Tibial artery (tissue), 4 donors: ENCODE measurements at regions not wholly inside any gene's neighbourhood (a gene's known extent, or its start where the extent isn't known, plus 50 kb on each side); places are given as distances from the start of the nearest gene placed in this dataset.

Experiments used
- DNase-seq, 2 donors: peaks; one replicate each; pipeline ENCODE4 v3.0.0-alpha.2; 2019
- H3K27ac ChIP-seq, 2 donors: fragments of 200-600 bp; sonication (generic) in 1 of 2; 1 replicate in 1 of 2; 2 replicates in 1 of 2; pipeline ENCODE4 v1.5.1; 2018 to 2019; ENCODE audit warnings: mild to moderate bottlenecking in 1 of 2
- H3K27me3 ChIP-seq, 2 donors: fragments of 200-600 bp; sonication (generic) in 1 of 2; one replicate each; pipeline versions ENCODE4 v1.5.1 to v1.6.0; 2016 to 2019
- H3K36me3 ChIP-seq, 3 donors: fragments of 200-600 bp; sonication (generic) in 2 of 3; one replicate each; pipeline ENCODE4 v1.5.1; 2016 to 2019; ENCODE audit warnings: mild to moderate bottlenecking in 2 of 3
- H3K4me1 ChIP-seq, 4 donors: fragments of 200-600 bp; sonication (generic) in 2 of 4; 1 replicate in 3 of 4; 2 replicates in 1 of 4; pipeline ENCODE4 v1.5.1; 2016 to 2019
- H3K4me3 ChIP-seq, 2 donors: fragments of 200-600 bp; sonication (generic) in 1 of 2; 1 replicate in 1 of 2; 2 replicates in 1 of 2; pipeline ENCODE4 v1.5.1; 2018 to 2019; ENCODE audit warnings: mild to moderate bottlenecking in 2 of 2
- H3K9me3 ChIP-seq, 3 donors: fragments of 200-600 bp; sonication (generic) in 1 of 3; one replicate each; pipeline ENCODE4 v1.5.1; 2016 to 2019
- intact Hi-C: fragments of 100-400 bp; cut with DNase I; formaldehyde crosslinking; loops from one replicate; pipeline ENCODE4 v1.15.0; 2023; ENCODE audit warnings: low total_unique reads
- TF ChIP-seq, protein P1 (sequence below), 2 experiments: fragments of 200-600 bp in 1 of 2; fragments of 450-650 bp in 1 of 2; IDR thresholded peaks; one replicate each; pipeline ENCODE4 v1.5.1; 2017 to 2019; ENCODE audit warnings: antibody characterized with exemption in 2 of 2, mild to moderate bottlenecking in 1 of 2, moderate library complexity in 1 of 2

DNA sequence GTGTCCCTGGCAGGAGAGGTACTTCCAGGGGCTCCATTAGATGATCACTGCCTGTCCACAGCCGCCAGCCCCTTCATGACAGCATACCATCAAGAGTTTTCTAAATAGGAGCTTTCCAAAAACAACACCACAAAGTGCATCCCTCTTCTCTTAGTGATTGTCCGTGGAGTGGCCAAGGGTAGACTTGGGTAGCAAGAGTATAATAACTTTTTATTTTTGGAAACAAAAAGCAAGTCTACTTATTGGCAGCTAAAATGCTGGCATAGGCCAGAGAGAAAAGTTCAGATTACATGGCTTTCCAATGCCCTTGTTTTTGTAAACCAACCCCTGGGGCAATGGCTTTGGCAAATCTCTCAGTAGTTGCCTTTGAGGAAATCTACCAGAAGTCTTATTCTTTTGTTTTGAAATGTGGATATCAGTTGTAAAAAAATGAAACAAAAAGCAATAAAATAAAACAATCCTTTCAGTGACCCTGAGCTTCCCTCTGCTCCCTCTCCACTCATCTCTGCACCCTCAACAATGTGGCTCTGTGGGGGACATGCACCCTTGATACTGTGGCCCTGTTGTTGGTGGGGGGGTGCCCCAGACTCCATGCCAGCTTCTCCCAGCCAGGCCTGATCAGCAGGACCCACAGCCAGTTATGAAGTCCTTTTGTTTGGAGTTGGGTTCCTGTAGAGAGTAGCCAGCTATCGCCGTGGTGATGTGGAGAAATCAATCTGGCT, 294.1 kb downstream of the DLEU7 start:
- Histone ChIP-seq H3K4me1 (peaks cover 0 to 14% (median 2%) of the 10 kb centered on the region in 4 donors), H3K36me3 (no peaks in the 10 kb centered on the region), H3K9me3 (no peaks in the 10 kb centered on the region), H3K27me3 (no peaks in the 10 kb centered on the region), H3K27ac (no peak overlapping the region), H3K4me3 (no peak overlapping the region)
- DNase-seq: no peak
- intact Hi-C loops: no loop called here
- TF ChIP-seq, protein P1, sequence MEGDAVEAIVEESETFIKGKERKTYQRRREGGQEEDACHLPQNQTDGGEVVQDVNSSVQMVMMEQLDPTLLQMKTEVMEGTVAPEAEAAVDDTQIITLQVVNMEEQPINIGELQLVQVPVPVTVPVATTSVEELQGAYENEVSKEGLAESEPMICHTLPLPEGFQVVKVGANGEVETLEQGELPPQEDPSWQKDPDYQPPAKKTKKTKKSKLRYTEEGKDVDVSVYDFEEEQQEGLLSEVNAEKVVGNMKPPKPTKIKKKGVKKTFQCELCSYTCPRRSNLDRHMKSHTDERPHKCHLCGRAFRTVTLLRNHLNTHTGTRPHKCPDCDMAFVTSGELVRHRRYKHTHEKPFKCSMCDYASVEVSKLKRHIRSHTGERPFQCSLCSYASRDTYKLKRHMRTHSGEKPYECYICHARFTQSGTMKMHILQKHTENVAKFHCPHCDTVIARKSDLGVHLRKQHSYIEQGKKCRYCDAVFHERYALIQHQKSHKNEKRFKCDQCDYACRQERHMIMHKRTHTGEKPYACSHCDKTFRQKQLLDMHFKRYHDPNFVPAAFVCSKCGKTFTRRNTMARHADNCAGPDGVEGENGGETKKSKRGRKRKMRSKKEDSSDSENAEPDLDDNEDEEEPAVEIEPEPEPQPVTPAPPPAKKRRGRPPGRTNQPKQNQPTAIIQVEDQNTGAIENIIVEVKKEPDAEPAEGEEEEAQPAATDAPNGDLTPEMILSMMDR (IDR thresholded peaks at IDR 0.05): no peak

DNA sequence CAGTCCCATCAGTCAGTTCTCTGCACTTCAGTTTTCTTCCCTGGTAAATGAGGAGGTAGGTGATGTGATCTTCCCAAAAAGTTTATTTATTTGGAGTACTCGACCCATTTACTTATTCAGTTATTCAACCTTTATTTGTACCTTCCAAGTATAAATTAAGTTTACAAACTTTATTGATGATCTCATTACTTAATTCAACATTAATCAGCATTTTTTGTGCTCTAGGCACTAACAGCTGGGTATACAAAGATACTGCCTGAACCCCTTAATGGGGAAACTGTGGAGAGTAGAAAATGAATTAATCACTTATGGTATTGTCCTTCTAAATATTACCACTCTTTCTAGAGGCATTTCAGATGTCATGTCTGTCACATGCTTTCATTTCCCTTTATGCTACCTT, 293.3 kb downstream of the DLEU7 start:
- peaks cover 0 to 8% (median 2%) of the 10 kb centered on the region in 4 donors for H3K4me1 ChIP-seq
- H3K27me3 ChIP-seq: no peaks in the 10 kb centered on the region
- no peak overlapping the region for H3K4me3 ChIP-seq
- intact Hi-C loops: no loop called here
- no peaks in the 10 kb centered on the region for H3K9me3 ChIP-seq
- no peak overlapping the region for H3K27ac ChIP-seq
- H3K36me3 ChIP-seq: no peaks in the 10 kb centered on the region
- TF ChIP-seq, protein P1 (IDR thresholded peaks at IDR 0.05): no peak
- no peak for DNase-seq

DNA sequence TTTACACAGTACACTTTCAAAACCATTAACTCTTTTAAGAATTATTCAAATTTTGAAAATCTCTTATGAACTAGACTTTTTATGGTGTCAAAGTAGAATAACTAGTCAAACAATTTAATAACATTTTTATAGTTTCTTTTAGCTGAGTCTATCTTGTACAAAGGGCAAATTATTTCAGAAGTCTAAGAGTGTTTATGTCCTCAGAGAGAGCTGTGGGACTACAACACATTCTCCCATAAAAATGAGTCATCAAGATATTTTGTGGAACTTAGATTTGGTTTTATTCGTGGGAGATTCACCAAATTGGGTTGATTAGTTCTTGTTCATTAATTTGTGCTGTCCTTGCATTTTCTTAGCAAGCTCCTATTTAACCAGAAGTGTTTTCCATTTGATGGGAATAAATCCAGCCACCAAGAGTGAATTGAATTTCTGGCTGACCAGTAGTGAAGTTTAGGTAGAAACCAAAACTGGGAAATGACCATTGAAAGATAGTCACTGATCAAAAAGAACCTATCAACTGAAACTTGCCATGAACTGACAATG, 291.0 kb downstream of the DLEU7 start:
- Histone ChIP-seq H3K36me3 (no peaks in the 10 kb centered on the region), H3K27ac (no peak overlapping the region), H3K27me3 (no peaks in the 10 kb centered on the region), H3K4me3 (no peak overlapping the region), H3K4me1 (peaks cover 0 to 7% (median 2%) of the 10 kb centered on the region in 4 donors), H3K9me3 (no peaks in the 10 kb centered on the region)
- no peak for DNase-seq
- TF ChIP-seq, protein P1 (IDR thresholded peaks at IDR 0.05): no peak
- intact Hi-C loops: no loop called here

DNA sequence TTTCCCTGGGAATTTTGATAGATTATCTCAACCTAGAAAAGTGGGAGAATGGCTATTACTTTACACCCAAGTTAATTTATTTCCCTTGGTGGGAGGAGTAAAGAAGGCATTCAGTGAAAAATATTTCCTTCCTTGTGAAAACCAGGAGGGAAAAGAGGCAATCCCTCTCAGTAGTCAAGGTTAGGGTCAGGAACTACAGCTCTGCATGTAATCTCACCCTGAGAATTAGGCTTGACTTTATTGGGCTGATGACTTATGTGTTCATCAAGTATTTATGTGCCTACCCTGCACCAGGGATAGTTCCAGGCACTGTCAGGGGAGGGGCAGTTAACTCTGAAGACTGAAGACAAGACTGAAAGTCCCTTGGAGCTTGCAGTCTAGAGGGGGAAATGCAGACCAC, 281.8 kb downstream of the DLEU7 start:
- intact Hi-C loops: no loop called here
- H3K4me1 ChIP-seq: no peaks in the 10 kb centered on the region
- no peak for DNase-seq
- H3K27ac ChIP-seq: no peak overlapping the region
- peaks cover 0 to 1% (median 0%) of the 10 kb centered on the region in 3 donors for H3K9me3 ChIP-seq
- TF ChIP-seq, protein P1 (IDR thresholded peaks at IDR 0.05): no peak
- H3K4me3 ChIP-seq: no peak overlapping the region
- no peaks in the 10 kb centered on the region for H3K36me3 ChIP-seq
- no peaks in the 10 kb centered on the region for H3K27me3 ChIP-seq

DNA sequence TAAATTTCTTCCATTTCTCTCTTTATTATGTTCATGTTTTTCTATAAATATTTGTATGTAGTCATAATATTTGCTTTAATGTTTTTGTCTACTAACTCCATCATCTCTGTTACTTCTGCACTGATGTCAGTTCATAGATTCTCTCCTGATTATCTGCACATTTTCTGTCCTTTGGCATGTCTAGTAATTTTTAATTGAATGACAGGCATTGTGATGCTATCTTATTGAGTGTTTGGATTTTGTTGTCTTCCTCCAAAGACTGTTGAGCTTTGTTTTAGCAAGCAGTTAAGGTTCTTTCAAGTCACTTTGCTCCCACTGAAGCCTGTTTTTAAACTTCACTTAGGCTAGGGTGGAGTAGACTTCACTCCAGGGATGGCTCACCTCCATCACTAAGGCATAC, 276.8 kb downstream of the DLEU7 start:
- H3K4me1 ChIP-seq: no peaks in the 10 kb centered on the region
- intact Hi-C loops: no loop called here

More for the DNA sequence above, 276.8 kb downstream of the DLEU7 start:
- DNase-seq: no peak
- peaks cover 0 to 4% (median 0%) of the 10 kb centered on the region in 3 donors for H3K9me3 ChIP-seq
- no peaks in the 10 kb centered on the region for H3K36me3 ChIP-seq
- H3K4me3 ChIP-seq: no peak overlapping the region
- no peak overlapping the region for H3K27ac ChIP-seq
- TF ChIP-seq, protein P1 (IDR thresholded peaks at IDR 0.05): no peak
- H3K27me3 ChIP-seq: no peaks in the 10 kb centered on the region
